ENCODE measurements at regions not wholly inside any gene's neighbourhood (a gene's known extent, or its start where the extent isn't known, plus 50 kb on each side); places are given as distances from the start of the nearest gene placed in this dataset.

DNA sequence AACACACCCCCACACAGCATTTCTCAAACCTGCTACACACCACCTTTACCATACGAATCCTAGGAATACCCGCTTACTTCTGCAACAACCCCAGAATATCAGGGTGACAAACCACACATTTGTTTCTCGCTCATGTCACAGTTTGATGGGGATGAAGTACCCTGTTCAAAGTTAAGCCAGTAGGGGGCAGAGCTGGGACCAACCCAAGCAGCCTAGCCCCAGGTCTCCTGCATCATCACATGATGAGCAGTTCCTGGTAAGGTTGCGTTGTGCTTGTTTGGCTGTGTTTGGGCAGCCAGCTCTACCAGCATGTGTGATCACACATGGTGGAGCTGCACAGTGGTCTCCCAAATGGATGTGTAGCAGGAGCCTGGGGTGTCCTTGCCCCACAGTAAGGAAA lies 103.6 kb upstream of the C16orf82 start:
- H3K4me1 ChIP-seq (ENCODE audit: control insufficient read depth, extremely low read depth, insufficient read depth, low read length): no peaks in the 10 kb centered on the region
- H3K9ac ChIP-seq (ENCODE audit: insufficient read depth, low read length): no peak overlapping the region
- peak in 1 of 2 donors; percentile 22 for DNase-seq (ENCODE audit: low read depth in 2 of 2)
- TF ChIP-seq EZH2 (IDR thresholded peaks at IDR 0.05; ENCODE audit: low read length, missing control alignments) (no peak), CTCF (conservative IDR thresholded peaks at IDR 0.05 in 1 of 2, IDR thresholded peaks at IDR 0.05 in 1 of 2; ENCODE audit: low read depth in 1 of 2, low read length in 2 of 2) (peak; percentile 18 to 25)
- H3K27ac ChIP-seq (ENCODE audit: insufficient read depth, low read length): no peak overlapping the region
- H3K9me3 ChIP-seq (ENCODE audit: control insufficient read depth, insufficient read depth, low read depth, low read length): no peaks in the 10 kb centered on the region
- no peak overlapping the region for H3K4me2 ChIP-seq (ENCODE audit: extremely low read depth, insufficient read depth, low read length)
- H3K4me3 ChIP-seq (replicated peaks in 1 of 4; ENCODE audit: control extremely low read depth in 1 of 4, insufficient read depth in 1 of 4, low read depth in 3 of 4, low read length in 4 of 4): no peak overlapping the region
- H3K79me2 ChIP-seq (ENCODE audit: control insufficient read depth, insufficient read depth, low read length): no peaks in the 10 kb centered on the region
- H2AFZ ChIP-seq (ENCODE audit: low read length): no peak overlapping the region
- H4K20me1 ChIP-seq (ENCODE audit: control insufficient read depth, extremely low read depth, insufficient read depth, low read length): no peaks in the 10 kb centered on the region
- H3K27me3 ChIP-seq (ENCODE audit: control insufficient read depth, insufficient read depth, low read length): no peaks in the 10 kb centered on the region
- H3K36me3 ChIP-seq (ENCODE audit: control insufficient read depth, insufficient read depth, low read length): no peaks in the 10 kb centered on the region

- Histone ChIP-seq H2AFZ (ENCODE audit: low read length) (no peak overlapping the region), H3K79me2 (ENCODE audit: control insufficient read depth, insufficient read depth, low read length) (no peaks in the 10 kb centered on the region), H3K9ac (ENCODE audit: insufficient read depth, low read length) (no peak overlapping the region), H3K27ac (ENCODE audit: insufficient read depth, low read length) (no peak overlapping the region), H4K20me1 (ENCODE audit: control insufficient read depth, extremely low read depth, insufficient read depth, low read length) (no peaks in the 10 kb centered on the region), H3K36me3 (ENCODE audit: control insufficient read depth, insufficient read depth, low read length) (no peaks in the 10 kb centered on the region), H3K9me3 (ENCODE audit: control insufficient read depth, insufficient read depth, low read depth, low read length) (no peaks in the 10 kb centered on the region), H3K4me1 (ENCODE audit: control insufficient read depth, extremely low read depth, insufficient read depth, low read length) (no peaks in the 10 kb centered on the region), H3K4me2 (ENCODE audit: extremely low read depth, insufficient read depth, low read length) (no peak overlapping the region), H3K4me3 (replicated peaks in 1 of 4; ENCODE audit: control extremely low read depth in 1 of 4, insufficient read depth in 1 of 4, low read depth in 3 of 4, low read length in 4 of 4) (no peak overlapping the region), H3K27me3 (ENCODE audit: control insufficient read depth, insufficient read depth, low read length) (no peaks in the 10 kb centered on the region)
- no peak for TF ChIP-seq EZH2 (IDR thresholded peaks at IDR 0.05; ENCODE audit: low read length, missing control alignments)
- TF ChIP-seq CTCF (conservative IDR thresholded peaks at IDR 0.05 in 1 of 2, IDR thresholded peaks at IDR 0.05 in 1 of 2; ENCODE audit: low read depth in 1 of 2, low read length in 2 of 2): no peak
- DNase-seq (ENCODE audit: low read depth in 2 of 2): no peak
Observed at GRCh38 chr16:26969589-26970231, 97.0 kb upstream of the C16orf82 start.

DNA sequence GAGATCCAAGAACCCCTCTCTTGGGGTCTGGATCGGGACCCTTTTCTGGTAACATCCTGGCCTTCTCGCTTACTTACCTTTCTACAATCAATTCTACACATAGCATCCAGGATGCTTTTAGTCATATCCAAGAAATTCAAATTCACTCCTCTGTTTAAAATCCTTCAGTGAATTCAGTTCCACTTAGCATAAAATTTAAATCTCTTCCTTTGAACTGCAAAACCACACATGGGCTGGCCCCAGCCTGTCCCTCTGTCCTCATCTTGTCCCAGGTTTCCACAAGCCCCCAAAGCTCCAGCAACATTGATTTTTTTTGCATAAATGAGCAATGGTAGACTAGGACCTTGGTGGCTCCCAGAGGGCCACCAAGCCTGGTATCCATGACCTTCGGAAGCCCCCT lies 96.4 kb upstream of the C16orf82 start:
- Histone ChIP-seq H3K27me3 (ENCODE audit: control insufficient read depth, insufficient read depth, low read length) (no peaks in the 10 kb centered on the region), H4K20me1 (ENCODE audit: control insufficient read depth, extremely low read depth, insufficient read depth, low read length) (no peaks in the 10 kb centered on the region), H3K36me3 (ENCODE audit: control insufficient read depth, insufficient read depth, low read length) (no peaks in the 10 kb centered on the region), H3K4me3 (replicated peaks in 1 of 4; ENCODE audit: control extremely low read depth in 1 of 4, insufficient read depth in 1 of 4, low read depth in 3 of 4, low read length in 4 of 4) (no peak overlapping the region), H3K9me3 (ENCODE audit: control insufficient read depth, insufficient read depth, low read depth, low read length) (no peaks in the 10 kb centered on the region), H3K27ac (ENCODE audit: insufficient read depth, low read length) (no peak overlapping the region), H3K4me2 (ENCODE audit: extremely low read depth, insufficient read depth, low read length) (no peak overlapping the region), H2AFZ (ENCODE audit: low read length) (no peak overlapping the region), H3K9ac (ENCODE audit: insufficient read depth, low read length) (no peak overlapping the region), H3K4me1 (ENCODE audit: control insufficient read depth, extremely low read depth, insufficient read depth, low read length) (no peaks in the 10 kb centered on the region), H3K79me2 (ENCODE audit: control insufficient read depth, insufficient read depth, low read length) (no peaks in the 10 kb centered on the region)
- DNase-seq (ENCODE audit: low read depth in 2 of 2): no peak
- TF ChIP-seq EZH2 (IDR thresholded peaks at IDR 0.05; ENCODE audit: low read length, missing control alignments): no peak
- TF ChIP-seq CTCF (conservative IDR thresholded peaks at IDR 0.05 in 1 of 2, IDR thresholded peaks at IDR 0.05 in 1 of 2; ENCODE audit: low read depth in 1 of 2, low read length in 2 of 2): no peak

Data from fibroblast of lung (primary cell).